GM12878 (cell line): ENCODE measurements at regions not wholly inside any gene's neighbourhood (a gene's known extent, or its start where the extent isn't known, plus 50 kb on each side); places are given as distances from the start of the nearest gene placed in this dataset.

ENCODE experiments used
- ATAC-seq: fragments of 200-7000 bp; cut with Tn5 transposase; 3 replicates; pipeline ENCODE4 v1.9.1; 2020; ENCODE audit warnings: mild to moderate bottlenecking, moderate library complexity
- BruUV-seq: library from RNA; stranded (reverse); fragments of 400-500 nt; replicated peaks from 2 replicates; lab custom pipeline; 2021; lab: Mats Ljungman, UMichigan
- CTCF ChIA-PET: fragments of 300-600 bp; sonication (Branson Sonifier 250); formaldehyde crosslinking; extraction: SDS; loops from one replicate; lab custom pipeline; 2021; ENCODE audit warnings: inconsistent platforms; lab: Yijun Ruan, JAX
- POLR2A ChIA-PET: fragments of 350-600 bp; formaldehyde crosslinking; extraction: SDS; loops from one replicate; lab custom pipeline; 2021; ENCODE audit warnings: inconsistent platforms; lab: Charles Lee
- RAD21 ChIA-PET: fragments of 300-600 bp; sonication (Branson Sonifier 250); formaldehyde crosslinking; loops from one replicate; lab custom pipeline; 2023; ENCODE audit warnings: antibody characterized with exemption; ENCODE audit not compliant: unreplicated experiment; lab: Charles Lee
- SMC1A ChIA-PET: fragments of 300-600 bp; sonication (Branson Sonifier 250); formaldehyde crosslinking; loops from one replicate; lab custom pipeline; 2023; ENCODE audit not compliant: unreplicated experiment, uncharacterized antibody; lab: Charles Lee
- DNase-seq: peaks from one replicate; pipeline ENCODE4 v3.0.0-alpha.2; 2011; ENCODE audit warnings: low read depth, low spot score
- FAIRE-seq: peaks from 3 replicates; lab custom pipeline; 2011; peaks lifted over from hg19 to GRCh38; lab: Jason Lieb, UNC
- H2AFZ ChIP-seq: 2 replicates; pipeline ENCODE4 v1.6.0; 2011; ENCODE audit warnings: low read depth, low read length, control low read depth; ENCODE audit not compliant: control insufficient read depth
- H3K27ac ChIP-seq: 2 replicates; pipeline ENCODE4 v1.5.1; 2011; ENCODE audit warnings: control low read depth; ENCODE audit not compliant: control insufficient read depth, insufficient read depth
- H3K27me3 ChIP-seq, 2 experiments: replicated peaks in 1 of 2; 2 replicates each; pipeline versions ENCODE4 v1.6.0 to v1.6.1; 2011; ENCODE audit warnings: low read length in 1 of 2; ENCODE audit not compliant: control insufficient read depth in 2 of 2, insufficient read depth in 2 of 2
- H3K36me3 ChIP-seq, 2 experiments: 2 replicates each; pipeline ENCODE4 v1.5.1; 2011; ENCODE audit warnings: low read length in 1 of 2; ENCODE audit not compliant: control insufficient read depth in 2 of 2, insufficient read depth in 2 of 2
- H3K4me1 ChIP-seq: 2 replicates; pipeline ENCODE4 v1.6.1; 2011; ENCODE audit warnings: mild to moderate bottlenecking, low read length, moderate library complexity, mixed read lengths; ENCODE audit not compliant: control insufficient read depth, insufficient read depth
- H3K4me2 ChIP-seq: 2 replicates; pipeline ENCODE4 v1.6.0; 2011; ENCODE audit warnings: control low read depth; ENCODE audit not compliant: control insufficient read depth, insufficient read depth
- H3K4me3 ChIP-seq: fragments of 200-600 bp; sonication (generic); 2 replicates; pipeline ENCODE4 v1.5.1; 2016
- H3K79me2 ChIP-seq: 2 replicates; pipeline ENCODE4 v1.6.0; 2011; ENCODE audit warnings: low read length; ENCODE audit not compliant: control insufficient read depth, insufficient read depth
- H3K9ac ChIP-seq: 2 replicates; pipeline ENCODE4 v1.8.0; 2011; ENCODE audit warnings: low read length, control low read depth, mixed read lengths; ENCODE audit not compliant: control insufficient read depth, insufficient read depth
- H3K9me3 ChIP-seq: replicated peaks from 3 replicates; pipeline ENCODE4 v1.5.1; 2011; ENCODE audit warnings: mild to moderate bottlenecking, low read length; ENCODE audit not compliant: control insufficient read depth, insufficient read depth
- H4K20me1 ChIP-seq: 2 replicates; pipeline ENCODE4 v1.6.0; 2011; ENCODE audit not compliant: control insufficient read depth, insufficient read depth
- FOS ChIP-seq: IDR thresholded peaks from 3 replicates; pipeline ENCODE4 v1.6.1; 2011; ENCODE audit warnings: borderline replicate concordance; ENCODE audit not compliant: insufficient read length; ENCODE audit errors: extremely low read depth
- HDAC6 ChIP-seq: fragments of 200-600 bp; sonication (generic); IDR thresholded peaks from one replicate; pipeline ENCODE4 v1.8.0; 2017; ENCODE audit warnings: antibody characterized with exemption; ENCODE audit not compliant: unreplicated experiment
- IKZF1 ChIP-seq: fragments of 450-650 bp; conservative IDR thresholded peaks from 2 replicates; pipeline ENCODE4 v1.6.1; 2017; ENCODE audit warnings: antibody characterized with exemption, mild to moderate bottlenecking
- KAT2A ChIP-seq: conservative IDR thresholded peaks from 2 replicates; pipeline ENCODE4 v1.6.1; 2011; ENCODE audit warnings: low read depth, low read length; ENCODE audit not compliant: control insufficient read depth
- KLF5 ChIP-seq: fragments of 450-650 bp; IDR thresholded peaks from 2 replicates; pipeline ENCODE4 v1.6.1; 2014; ENCODE audit warnings: mild to moderate bottlenecking; ENCODE audit not compliant: partially characterized antibody
- MEF2B ChIP-seq: fragments of 450-650 bp; IDR thresholded peaks from 2 replicates; pipeline ENCODE4 v1.6.1; 2018; ENCODE audit warnings: mild to moderate bottlenecking, moderate library complexity; ENCODE audit not compliant: partially characterized antibody, poor library complexity, severe bottlenecking
- NR2C2 ChIP-seq: IDR thresholded peaks from 2 replicates; pipeline ENCODE4 v1.6.1; 2011; ENCODE audit warnings: borderline replicate concordance, low read depth; ENCODE audit not compliant: control insufficient read depth, insufficient read length
- PML ChIP-seq: IDR thresholded peaks from 2 replicates; pipeline ENCODE4 v1.6.1; 2012; ENCODE audit warnings: low read length, inconsistent platforms
- RFX5 ChIP-seq: IDR thresholded peaks from 2 replicates; pipeline ENCODE4 v1.6.1; 2011; ENCODE audit warnings: low read depth, low read length, improper control_type of control experiment
- SMAD1 ChIP-seq: fragments of 450-650 bp; IDR thresholded peaks from 2 replicates; pipeline ENCODE4 v1.6.1; 2018; ENCODE audit warnings: mild to moderate bottlenecking, low read depth; ENCODE audit not compliant: partially characterized antibody
- TCF12 ChIP-seq: IDR thresholded peaks from 2 replicates; pipeline ENCODE4 v1.6.1; 2011; ENCODE audit warnings: low read depth, mild to moderate bottlenecking, low read length
- WGBS: methylation state at CpG from one replicate; pipeline ENCODE4 v1.1.6; 2016; ENCODE audit warnings: low lambda C conversion rate; ENCODE audit not compliant: insufficient replicate concordance, insufficient coverage; ENCODE audit errors: missing lambda C conversion rate; 5-methylcytosine and 5-hydroxymethylcytosine counted together
- in situ Hi-C: fragments of 300-500 bp; cut with MboI; formaldehyde crosslinking; loops from 9 replicates; pipeline ENCODE4 v1.14.3; 2018; ENCODE audit warnings: mixed read lengths
- intact Hi-C: fragments of 100-400 bp; cut with micrococcal nuclease; formaldehyde crosslinking; loops from one replicate; pipeline ENCODE4 v1.14.2; 2022; ENCODE audit not compliant: unreplicated experiment
- TF ChIP-seq, protein P1 (sequence below): IDR thresholded peaks from 2 replicates; pipeline ENCODE4 v1.6.1; 2012; ENCODE audit warnings: low read depth, low read length, improper control_type of control experiment
- TF ChIP-seq, protein P2 (sequence below): IDR thresholded peaks from 2 replicates; pipeline ENCODE4 v1.6.1; 2012; ENCODE audit warnings: mild to moderate bottlenecking, low read depth, low read length
- TF ChIP-seq, protein P3 (sequence below): fragments of 150-350 bp; IDR thresholded peaks from 2 replicates; pipeline ENCODE4 v1.6.1; 2014; ENCODE audit warnings: mild to moderate bottlenecking, low read depth, low read length

DNA sequence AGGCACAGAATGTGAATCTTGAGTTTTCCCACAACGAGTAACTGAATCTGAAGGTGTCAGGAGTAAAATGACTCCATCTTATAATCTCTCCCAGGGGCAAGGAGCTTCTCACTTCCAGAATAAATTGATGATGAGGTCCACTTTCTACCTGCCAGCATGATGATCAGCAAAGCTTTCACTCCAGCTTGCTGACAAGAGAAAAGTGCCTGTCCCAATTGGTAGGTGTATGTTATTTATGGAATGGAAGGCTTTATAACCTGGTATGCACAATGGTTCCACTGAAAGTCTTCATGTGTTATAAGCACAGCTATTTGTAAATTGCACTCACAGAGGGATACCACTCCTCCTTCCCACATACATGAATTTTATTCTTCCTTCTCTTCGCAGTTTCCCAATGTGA, 401.0 kb upstream of the UBE2E3 start (continued):
- TF ChIP-seq, protein P1, sequence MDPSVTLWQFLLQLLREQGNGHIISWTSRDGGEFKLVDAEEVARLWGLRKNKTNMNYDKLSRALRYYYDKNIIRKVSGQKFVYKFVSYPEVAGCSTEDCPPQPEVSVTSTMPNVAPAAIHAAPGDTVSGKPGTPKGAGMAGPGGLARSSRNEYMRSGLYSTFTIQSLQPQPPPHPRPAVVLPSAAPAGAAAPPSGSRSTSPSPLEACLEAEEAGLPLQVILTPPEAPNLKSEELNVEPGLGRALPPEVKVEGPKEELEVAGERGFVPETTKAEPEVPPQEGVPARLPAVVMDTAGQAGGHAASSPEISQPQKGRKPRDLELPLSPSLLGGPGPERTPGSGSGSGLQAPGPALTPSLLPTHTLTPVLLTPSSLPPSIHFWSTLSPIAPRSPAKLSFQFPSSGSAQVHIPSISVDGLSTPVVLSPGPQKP, result no peak
- TF ChIP-seq FOS, result no peak
- no peak for TF ChIP-seq KLF5

DNA sequence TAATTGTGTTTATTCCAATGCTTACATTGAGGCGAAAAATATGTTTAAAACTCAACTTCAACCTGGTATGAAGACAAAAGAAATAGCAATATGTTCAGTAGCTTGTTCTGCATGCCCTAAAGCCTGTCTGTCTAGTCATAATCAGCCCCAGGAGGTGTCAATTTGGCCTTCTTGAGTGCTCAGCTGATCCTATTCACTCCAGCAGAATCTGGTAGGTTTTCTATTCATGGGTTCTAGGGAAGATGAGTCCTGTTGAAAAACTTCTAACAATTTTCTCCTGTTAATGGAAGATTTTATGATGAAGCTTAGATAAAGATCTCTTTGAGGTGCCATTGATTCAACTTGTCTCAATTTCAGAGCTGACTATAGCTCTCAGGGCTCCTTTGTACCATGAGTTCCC, 402.0 kb upstream of the UBE2E3 start:
- SMC1A ChIA-PET, result interaction anchor here (1.5 kb wide), 1 partner anchor 453 kb away, joined by 5 read pairs; no protein-coding TSS in a partner anchor
- no peak for FAIRE-seq
- ATAC-seq, result no peak
- POLR2A ChIA-PET, result no interaction called here
- Histone ChIP-seq H3K4me2 (no peak overlapping the region), H4K20me1 (no peaks in the 10 kb centered on the region), H3K27ac (no peak overlapping the region), H3K4me3 (no peak overlapping the region), H3K36me3 (no peaks in the 10 kb centered on the region), H3K9ac (no peak overlapping the region), H3K4me1 (no peaks in the 10 kb centered on the region), H2AFZ (no peak overlapping the region), H3K27me3 (no peaks in the 10 kb centered on the region), H3K9me3 (no peaks in the 10 kb centered on the region), H3K79me2 (no peaks in the 10 kb centered on the region)
- TF ChIP-seq SMAD1 (no peak), PML (no peak), HDAC6 (no peak), TCF12 (no peak), KAT2A (no peak), RFX5 (no peak), FOS (no peak), MEF2B (no peak), NR2C2 (no peak), IKZF1 (no peak)
- TF ChIP-seq, protein P2, sequence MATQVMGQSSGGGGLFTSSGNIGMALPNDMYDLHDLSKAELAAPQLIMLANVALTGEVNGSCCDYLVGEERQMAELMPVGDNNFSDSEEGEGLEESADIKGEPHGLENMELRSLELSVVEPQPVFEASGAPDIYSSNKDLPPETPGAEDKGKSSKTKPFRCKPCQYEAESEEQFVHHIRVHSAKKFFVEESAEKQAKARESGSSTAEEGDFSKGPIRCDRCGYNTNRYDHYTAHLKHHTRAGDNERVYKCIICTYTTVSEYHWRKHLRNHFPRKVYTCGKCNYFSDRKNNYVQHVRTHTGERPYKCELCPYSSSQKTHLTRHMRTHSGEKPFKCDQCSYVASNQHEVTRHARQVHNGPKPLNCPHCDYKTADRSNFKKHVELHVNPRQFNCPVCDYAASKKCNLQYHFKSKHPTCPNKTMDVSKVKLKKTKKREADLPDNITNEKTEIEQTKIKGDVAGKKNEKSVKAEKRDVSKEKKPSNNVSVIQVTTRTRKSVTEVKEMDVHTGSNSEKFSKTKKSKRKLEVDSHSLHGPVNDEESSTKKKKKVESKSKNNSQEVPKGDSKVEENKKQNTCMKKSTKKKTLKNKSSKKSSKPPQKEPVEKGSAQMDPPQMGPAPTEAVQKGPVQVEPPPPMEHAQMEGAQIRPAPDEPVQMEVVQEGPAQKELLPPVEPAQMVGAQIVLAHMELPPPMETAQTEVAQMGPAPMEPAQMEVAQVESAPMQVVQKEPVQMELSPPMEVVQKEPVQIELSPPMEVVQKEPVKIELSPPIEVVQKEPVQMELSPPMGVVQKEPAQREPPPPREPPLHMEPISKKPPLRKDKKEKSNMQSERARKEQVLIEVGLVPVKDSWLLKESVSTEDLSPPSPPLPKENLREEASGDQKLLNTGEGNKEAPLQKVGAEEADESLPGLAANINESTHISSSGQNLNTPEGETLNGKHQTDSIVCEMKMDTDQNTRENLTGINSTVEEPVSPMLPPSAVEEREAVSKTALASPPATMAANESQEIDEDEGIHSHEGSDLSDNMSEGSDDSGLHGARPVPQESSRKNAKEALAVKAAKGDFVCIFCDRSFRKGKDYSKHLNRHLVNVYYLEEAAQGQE, result no peak
- TF ChIP-seq, protein P3, sequence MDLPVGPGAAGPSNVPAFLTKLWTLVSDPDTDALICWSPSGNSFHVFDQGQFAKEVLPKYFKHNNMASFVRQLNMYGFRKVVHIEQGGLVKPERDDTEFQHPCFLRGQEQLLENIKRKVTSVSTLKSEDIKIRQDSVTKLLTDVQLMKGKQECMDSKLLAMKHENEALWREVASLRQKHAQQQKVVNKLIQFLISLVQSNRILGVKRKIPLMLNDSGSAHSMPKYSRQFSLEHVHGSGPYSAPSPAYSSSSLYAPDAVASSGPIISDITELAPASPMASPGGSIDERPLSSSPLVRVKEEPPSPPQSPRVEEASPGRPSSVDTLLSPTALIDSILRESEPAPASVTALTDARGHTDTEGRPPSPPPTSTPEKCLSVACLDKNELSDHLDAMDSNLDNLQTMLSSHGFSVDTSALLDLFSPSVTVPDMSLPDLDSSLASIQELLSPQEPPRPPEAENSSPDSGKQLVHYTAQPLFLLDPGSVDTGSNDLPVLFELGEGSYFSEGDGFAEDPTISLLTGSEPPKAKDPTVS, result no peak
- in situ Hi-C loops (no loop called here), intact Hi-C loops (no loop called here)
- CTCF ChIA-PET, result no interaction called here
- WGBS, result 0% methylated on average over 1 of the region's 1 CpG
- BruUV-seq, result no TSS peak
- RAD21 ChIA-PET, result interaction anchor here (0.6 kb wide), 1 partner anchor 89 kb away, joined by 3 read pairs; no protein-coding TSS in a partner anchor
- DNase-seq, result no peak
